DMS114 treated with DMSO at 0.1 percent for 48 hours (cell line): ENCODE measurements at regions not wholly inside any gene's neighbourhood (a gene's known extent, or its start where the extent isn't known, plus 50 kb on each side); places are given as distances from the start of the nearest gene placed in this dataset.

Source experiments
- DNase-seq: peaks from one replicate; lab custom pipeline; 2025; ENCODE audit not compliant: unreplicated experiment; lab: John Stamatoyannopoulos, UW

DNA sequence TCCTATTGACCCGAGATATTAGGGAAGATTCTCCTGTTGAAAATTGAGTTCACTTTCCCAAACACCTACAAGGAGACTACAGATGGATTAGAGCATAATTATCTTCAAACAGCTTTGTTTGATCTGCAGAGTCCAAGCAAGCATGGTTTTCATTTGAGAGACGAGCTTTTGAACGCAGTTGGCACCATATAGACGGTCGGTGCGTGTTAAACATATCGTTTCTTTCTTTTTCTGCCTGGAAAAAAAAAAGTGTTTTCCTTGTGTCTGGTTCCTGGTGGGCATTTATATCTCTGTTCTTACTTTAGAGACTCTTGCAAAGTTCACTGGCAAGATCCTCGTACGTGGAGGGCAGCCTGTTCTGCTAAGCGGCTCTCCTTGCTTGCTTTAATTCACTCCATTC lies 248.9 kb downstream of the TMEM182 start:
- no peak for DNase-seq

DNA sequence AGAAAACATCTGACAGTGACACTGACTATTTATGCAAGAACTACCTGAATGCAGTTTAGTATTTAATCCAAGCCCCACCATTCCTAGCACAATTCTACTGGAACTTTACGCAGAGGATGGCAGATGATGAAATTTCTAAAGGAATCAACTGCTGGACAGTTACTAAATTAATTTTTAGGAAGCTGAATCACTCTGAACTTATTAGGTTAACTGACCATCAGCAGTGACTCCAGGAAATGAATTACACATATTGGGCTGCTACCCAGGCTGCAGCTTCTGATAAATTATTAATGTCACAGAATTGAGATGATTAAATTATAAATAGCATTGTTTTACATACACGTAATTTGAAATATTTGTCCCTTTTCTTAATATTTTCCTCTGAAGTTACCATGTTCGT lies 250.8 kb downstream of the TMEM182 start:
- DNase-seq: no peak

DNA sequence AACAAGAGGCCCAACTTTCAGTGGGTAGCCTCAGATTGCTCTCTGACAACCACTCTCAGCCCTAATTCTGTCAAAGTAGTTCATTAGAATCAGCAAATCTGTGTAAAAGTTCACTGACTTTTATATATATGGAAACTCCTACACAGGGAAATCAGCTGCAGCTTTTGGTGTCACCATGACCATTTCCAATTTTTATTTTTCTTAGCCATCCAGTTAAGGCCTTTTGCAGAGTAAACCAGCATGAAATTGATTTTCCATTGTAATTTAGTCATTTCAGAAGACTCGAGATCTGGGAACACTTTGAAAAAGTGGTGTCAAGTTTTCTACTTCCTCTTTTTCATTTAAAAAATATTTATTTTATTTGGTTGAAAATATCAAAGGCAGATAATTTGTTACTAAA lies 263.2 kb downstream of the TMEM182 start:
- no peak for DNase-seq

DNA sequence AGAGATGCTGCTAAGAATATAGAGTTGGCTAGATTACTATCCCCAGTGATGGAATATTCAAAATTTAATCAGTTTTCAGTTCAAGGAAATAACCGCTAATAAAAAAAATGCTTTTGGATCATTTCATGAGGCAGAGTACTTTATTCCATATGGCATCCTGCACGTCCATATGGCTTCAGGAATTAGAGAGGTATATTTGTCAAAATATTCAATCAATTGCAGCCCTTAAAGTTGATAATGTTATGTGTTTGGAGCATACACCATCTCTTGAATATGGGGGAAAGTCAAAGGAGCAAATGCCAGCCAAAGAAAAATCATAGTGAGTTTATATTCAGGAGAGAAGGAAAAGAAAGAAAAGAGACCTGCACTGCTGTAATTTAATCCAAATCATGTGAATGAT lies 266.4 kb downstream of the TMEM182 start:
- DNase-seq: no peak
